K562 (cell line): ENCODE measurements at regions not wholly inside any gene's neighbourhood (a gene's known extent, or its start where the extent isn't known, plus 50 kb on each side); places are given as distances from the start of the nearest gene placed in this dataset.

Experiments
- ATAC-seq: fragments of 200-7000 bp; cut with Tn5 transposase; 3 replicates; pipeline ENCODE4 v1.9.1; 2020; ENCODE audit warnings: moderate library complexity
- BruUV-seq: library from RNA; stranded (reverse); fragments of 400-500 nt; replicated peaks from 2 replicates; lab custom pipeline; 2021; lab: Mats Ljungman, UMichigan
- CTCF ChIA-PET: fragments of 300-600 bp; formaldehyde crosslinking; extraction: SDS; loops from one replicate; lab custom pipeline; 2021; ENCODE audit warnings: low intra/inter-chr PET ratio; lab: Yijun Ruan, JAX
- POLR2A ChIA-PET: fragments of 300-600, 350-650 bp; sonication (Branson Sonifier 250); formaldehyde crosslinking; extraction: SDS; loops from one replicate; lab custom pipeline; 2021; ENCODE audit warnings: antibody characterized with exemption, inconsistent platforms; lab: Yijun Ruan, JAX
- DNase-seq, 4 experiments: peaks; one replicate each; pipeline versions ENCODE4 v3.0.0 to v3.0.0-alpha.2; 2011 to 2018; ENCODE audit warnings: low spot score in 3 of 4, mixed read lengths in 3 of 4; ENCODE audit errors: extremely low read depth in 1 of 4
- FAIRE-seq: peaks from 2 replicates; lab custom pipeline; 2011; peaks lifted over from hg19 to GRCh38; lab: Jason Lieb, UNC
- H2AFZ ChIP-seq: 2 replicates; pipeline ENCODE4 v1.6.0; 2011; ENCODE audit warnings: low read depth, low read length, control low read depth, inconsistent platforms
- H3K27ac ChIP-seq: fragments of 200-600 bp; 3 replicates; pipeline ENCODE4 v1.8.0; 2011; ENCODE audit warnings: low read depth, mild to moderate bottlenecking, control low read depth, inconsistent platforms, low read length, moderate library complexity, mixed read lengths; ENCODE audit errors: extremely low read depth
- H3K27me3 ChIP-seq, 2 experiments: fragments of 300-600 bp in 1 of 2; 2 replicates in 1 of 2; 3 replicates in 1 of 2; pipeline versions ENCODE4 v1.6.0 to v1.8.0; 2011; ENCODE audit warnings: inconsistent platforms in 2 of 2, low read length in 2 of 2, mild to moderate bottlenecking in 1 of 2, mixed read lengths in 1 of 2, moderate library complexity in 1 of 2; ENCODE audit not compliant: control insufficient read depth in 2 of 2, insufficient read depth in 2 of 2
- H3K36me3 ChIP-seq: fragments of 300-600 bp; 3 replicates; pipeline ENCODE4 v1.8.0; 2011; ENCODE audit warnings: mild to moderate bottlenecking, low read length, inconsistent platforms; ENCODE audit not compliant: control insufficient read depth, insufficient read depth
- H3K4me1 ChIP-seq, 2 experiments: fragments of 200-600 bp in 1 of 2; replicated peaks in 1 of 2; 2 replicates in 1 of 2; 3 replicates in 1 of 2; pipeline versions ENCODE4 v1.5.1 to v1.8.0; 2011; ENCODE audit warnings: inconsistent platforms in 2 of 2, low read length in 2 of 2, mild to moderate bottlenecking in 1 of 2, mixed read lengths in 1 of 2, moderate library complexity in 1 of 2; ENCODE audit not compliant: control insufficient read depth in 2 of 2, insufficient read depth in 2 of 2
- H3K4me2 ChIP-seq: 2 replicates; pipeline ENCODE4 v1.6.1; 2011; ENCODE audit warnings: low read length, control low read depth, inconsistent platforms, mixed read lengths; ENCODE audit not compliant: insufficient read depth
- H3K4me3 ChIP-seq: fragments of 200-600 bp; sonication (generic), shearing (Covaris generic); 2 replicates; pipeline ENCODE4 v1.5.1; 2016; ENCODE audit warnings: control low read depth, inconsistent platforms
- H3K79me2 ChIP-seq: fragments of 200-600 bp; 3 replicates; pipeline ENCODE4 v1.8.0; 2011; ENCODE audit warnings: low read length, inconsistent platforms; ENCODE audit not compliant: control insufficient read depth, insufficient read depth
- H3K9ac ChIP-seq, 2 experiments: 2 replicates each; pipeline versions ENCODE4 v1.6.0 to v1.6.1; 2011; ENCODE audit warnings: low read depth in 2 of 2, low read length in 2 of 2, control low read depth in 1 of 2, inconsistent platforms in 1 of 2, mild to moderate bottlenecking in 1 of 2, mixed read lengths in 1 of 2; ENCODE audit not compliant: insufficient read depth in 1 of 2
- H3K9me1 ChIP-seq: one replicate; pipeline ENCODE4 v1.6.0; 2011; ENCODE audit warnings: inconsistent platforms, mild to moderate bottlenecking, low read length, moderate library complexity; ENCODE audit not compliant: control insufficient read depth, insufficient read depth
- H3K9me3 ChIP-seq: replicated peaks from 2 replicates; pipeline ENCODE4 v1.5.1; 2011; ENCODE audit warnings: low read depth, low read length, inconsistent platforms; ENCODE audit not compliant: control insufficient read depth, insufficient read depth
- H4K20me1 ChIP-seq: replicated peaks from 2 replicates; pipeline ENCODE4 v1.6.1; 2011; ENCODE audit warnings: low read length, inconsistent platforms, mixed read lengths; ENCODE audit not compliant: control insufficient read depth, insufficient read depth
- ARHGAP35 ChIP-seq: fragments of 450-650 bp; IDR thresholded peaks from 2 replicates; pipeline ENCODE4 v1.6.1; 2018; ENCODE audit not compliant: partially characterized antibody
- ATF4 ChIP-seq: fragments of 450-650 bp; formaldehyde crosslinking; IDR thresholded peaks from 2 replicates; pipeline ENCODE4 v1.4.0; 2022; ENCODE audit warnings: mild to moderate bottlenecking, moderate library complexity
- CCNT2 ChIP-seq: IDR thresholded peaks from 2 replicates; pipeline ENCODE4 v1.6.1; 2011; ENCODE audit warnings: borderline replicate concordance, low read depth, mild to moderate bottlenecking, moderate library complexity, mixed read lengths, low read length; ENCODE audit not compliant: insufficient read length; ENCODE audit errors: extremely low read depth
- DLX4 ChIP-seq: fragments of 250-450 bp; sonication (Bioruptor Pico); IDR thresholded peaks from 2 replicates; pipeline ENCODE4 v1.6.1; 2021; ENCODE audit warnings: mild to moderate bottlenecking
- FOXJ3 ChIP-seq: sonication (generic); formaldehyde crosslinking; IDR thresholded peaks from 2 replicates; pipeline ENCODE4 v1.4.0; 2020; ENCODE audit warnings: mild to moderate bottlenecking, missing genetic modification reagents
- LEF1 ChIP-seq: fragments of 450-650 bp; IDR thresholded peaks from 2 replicates; pipeline ENCODE4 v1.6.1; 2016; ENCODE audit warnings: mild to moderate bottlenecking
- PKNOX1 ChIP-seq: fragments of 450-650 bp; IDR thresholded peaks from 2 replicates; pipeline ENCODE4 v1.6.1; 2016
- RBM25 ChIP-seq: fragments of 200-400 bp; formaldehyde crosslinking; IDR thresholded peaks from 2 replicates; pipeline ENCODE4 v1.6.1; 2018; ENCODE audit warnings: low read length, low read depth, moderate library complexity; ENCODE audit not compliant: severe bottlenecking
- SAFB ChIP-seq: fragments of 200-400 bp; formaldehyde crosslinking; IDR thresholded peaks from 2 replicates; pipeline ENCODE4 v1.6.1; 2017; ENCODE audit warnings: low read depth, low read length, borderline replicate concordance
- STAT5A ChIP-seq: IDR thresholded peaks from 2 replicates; pipeline ENCODE4 v1.6.1; 2012; ENCODE audit warnings: low read length, inconsistent platforms, borderline replicate concordance
- TCF7 ChIP-seq: sonication (generic); IDR thresholded peaks from 2 replicates; pipeline ENCODE4 v1.6.1; 2016; ENCODE audit warnings: antibody characterized with exemption, borderline replicate concordance
- TGIF2 ChIP-seq: sonication (generic); formaldehyde crosslinking; IDR thresholded peaks from 2 replicates; pipeline ENCODE4 v1.8.1; 2022; ENCODE audit warnings: mild to moderate bottlenecking, missing genetic modification reagents, moderate library complexity
- THAP7 ChIP-seq: fragments of 250-450 bp; sonication (Bioruptor Pico); IDR thresholded peaks from 2 replicates; pipeline ENCODE4 v1.5.0; 2021
- TRIM28 ChIP-seq: fragments of 450-650 bp; IDR thresholded peaks from 2 replicates; pipeline ENCODE4 v1.6.1; 2017
- ZNF3 ChIP-seq: fragments of 250-450 bp; sonication (Bioruptor Pico); IDR thresholded peaks from 2 replicates; pipeline ENCODE4 v1.5.0; 2021; ENCODE audit warnings: mild to moderate bottlenecking, moderate library complexity
- ZNF551 ChIP-seq: fragments of 250-450 bp; sonication (Bioruptor Pico); IDR thresholded peaks from 2 replicates; pipeline ENCODE4 v1.5.0; 2021; ENCODE audit warnings: mild to moderate bottlenecking, moderate library complexity
- WGBS: fragments of 100-300 bp; shearing (Covaris generic); methylation state at CpG from one replicate; pipeline ENCODE4 v1.1.6; 2016; ENCODE audit warnings: low coverage, mixed read lengths; ENCODE audit not compliant: insufficient coverage; ENCODE audit errors: missing lambda C conversion rate; 5-methylcytosine and 5-hydroxymethylcytosine counted together
- in situ Hi-C: fragments of 300-500 bp; cut with MboI; formaldehyde crosslinking; loops from 4 replicates; pipeline ENCODE4 v1.15.0; 2018; ENCODE audit warnings: inconsistent platforms, mixed read lengths
- intact Hi-C: fragments of 100-400 bp; cut with micrococcal nuclease; formaldehyde crosslinking; loops from 2 replicates; pipeline ENCODE4 v1.14.2; 2022
- TF ChIP-seq, protein P1 (sequence below), 2 experiments: fragments of 150-350 bp in 1 of 2; IDR thresholded peaks; 2 replicates each; pipeline ENCODE4 v1.6.1; 2012 to 2016; ENCODE audit warnings: low read depth in 2 of 2, low read length in 2 of 2, mild to moderate bottlenecking in 1 of 2, moderate library complexity in 1 of 2

- no peaks in the 10 kb centered on the region for H3K9me3 ChIP-seq
- H3K9ac ChIP-seq = no peak overlapping the region
- BruUV-seq = no TSS peak
- H3K4me2 ChIP-seq = no peak overlapping the region
- H3K27ac ChIP-seq = no peak overlapping the region
- DNase-seq (no peak), ATAC-seq (no peak), FAIRE-seq (no peak)
- 0% methylated on average over 1 of the region's 1 CpG for WGBS
- ChIA-PET CTCF (no interaction called here), POLR2A (no interaction called here)
- no peak overlapping the region for H2AFZ ChIP-seq
- in situ Hi-C loops (no loop called here), intact Hi-C loops (no loop called here)
- H3K4me1 ChIP-seq = no peaks in the 10 kb centered on the region
- H3K36me3 ChIP-seq = no peaks in the 10 kb centered on the region
- H3K9me1 ChIP-seq = no peaks in the 10 kb centered on the region
- H3K27me3 ChIP-seq = no peaks in the 10 kb centered on the region
- H3K4me3 ChIP-seq = no peak overlapping the region
- no peaks in the 10 kb centered on the region for H3K79me2 ChIP-seq
- no peaks in the 10 kb centered on the region for H4K20me1 ChIP-seq
- no peak for TF ChIP-seq THAP7 (CRISPR knock-in tag)
- no peak for TF ChIP-seq DLX4 (CRISPR knock-in tag)
- no peak for TF ChIP-seq ZNF551 (CRISPR knock-in tag)
- no peak for TF ChIP-seq FOXJ3
- no peak for TF ChIP-seq ARHGAP35
- TF ChIP-seq TCF7 = no peak
- no peak for TF ChIP-seq SAFB
- no peak for TF ChIP-seq RBM25
- TF ChIP-seq STAT5A = no peak
- no peak for TF ChIP-seq PKNOX1
- no peak for TF ChIP-seq CCNT2
- no peak for TF ChIP-seq ZNF3 (CRISPR knock-in tag)
- TF ChIP-seq, protein P1, sequence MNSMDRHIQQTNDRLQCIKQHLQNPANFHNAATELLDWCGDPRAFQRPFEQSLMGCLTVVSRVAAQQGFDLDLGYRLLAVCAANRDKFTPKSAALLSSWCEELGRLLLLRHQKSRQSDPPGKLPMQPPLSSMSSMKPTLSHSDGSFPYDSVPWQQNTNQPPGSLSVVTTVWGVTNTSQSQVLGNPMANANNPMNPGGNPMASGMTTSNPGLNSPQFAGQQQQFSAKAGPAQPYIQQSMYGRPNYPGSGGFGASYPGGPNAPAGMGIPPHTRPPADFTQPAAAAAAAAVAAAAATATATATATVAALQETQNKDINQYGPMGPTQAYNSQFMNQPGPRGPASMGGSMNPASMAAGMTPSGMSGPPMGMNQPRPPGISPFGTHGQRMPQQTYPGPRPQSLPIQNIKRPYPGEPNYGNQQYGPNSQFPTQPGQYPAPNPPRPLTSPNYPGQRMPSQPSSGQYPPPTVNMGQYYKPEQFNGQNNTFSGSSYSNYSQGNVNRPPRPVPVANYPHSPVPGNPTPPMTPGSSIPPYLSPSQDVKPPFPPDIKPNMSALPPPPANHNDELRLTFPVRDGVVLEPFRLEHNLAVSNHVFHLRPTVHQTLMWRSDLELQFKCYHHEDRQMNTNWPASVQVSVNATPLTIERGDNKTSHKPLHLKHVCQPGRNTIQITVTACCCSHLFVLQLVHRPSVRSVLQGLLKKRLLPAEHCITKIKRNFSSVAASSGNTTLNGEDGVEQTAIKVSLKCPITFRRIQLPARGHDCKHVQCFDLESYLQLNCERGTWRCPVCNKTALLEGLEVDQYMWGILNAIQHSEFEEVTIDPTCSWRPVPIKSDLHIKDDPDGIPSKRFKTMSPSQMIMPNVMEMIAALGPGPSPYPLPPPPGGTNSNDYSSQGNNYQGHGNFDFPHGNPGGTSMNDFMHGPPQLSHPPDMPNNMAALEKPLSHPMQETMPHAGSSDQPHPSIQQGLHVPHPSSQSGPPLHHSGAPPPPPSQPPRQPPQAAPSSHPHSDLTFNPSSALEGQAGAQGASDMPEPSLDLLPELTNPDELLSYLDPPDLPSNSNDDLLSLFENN (IDR thresholded peaks at IDR 0.05; ENCODE audit: low read depth in 2 of 2, low read length in 2 of 2) = no peak
- TF ChIP-seq TGIF2 (CRISPR knock-in tag) = no peak
- no peak for TF ChIP-seq TRIM28
- no peak for TF ChIP-seq LEF1
- TF ChIP-seq ATF4 = no peak
Observed at GRCh38 chr13:63501702-63502101, 2086.1 kb upstream of the PCDH20 start.
